NCI-H526 (cell line): ENCODE measurements at regions not wholly inside any gene's neighbourhood (a gene's known extent, or its start where the extent isn't known, plus 50 kb on each side); places are given as distances from the start of the nearest gene placed in this dataset.

Experiments
- DNase-seq, 2 experiments: peaks; one replicate each; lab custom pipeline; 2025; lab: John Stamatoyannopoulos, UW

GRCh38 chr3:118810499-118811035, 224.1 kb downstream of the IGSF11 start:
- no peak for DNase-seq

- DNase-seq: no peak
Measured at GRCh38 chr3:118811236-118811732, 223.4 kb downstream of the IGSF11 start.

GRCh38 chr3:118813472-118813871, 221.2 kb downstream of the IGSF11 start:
- DNase-seq: no peak

GRCh38 chr3:118817748-118818165, 216.9 kb downstream of the IGSF11 start:
- DNase-seq: peak; percentile 32 to 63

- no peak for DNase-seq
Measured at GRCh38 chr3:118818386-118818785, 216.3 kb downstream of the IGSF11 start.

GRCh38 chr3:118823626-118824025, 211.0 kb downstream of the IGSF11 start:
- DNase-seq: no peak

GRCh38 chr3:118827446-118827845, 207.2 kb downstream of the IGSF11 start:
- no peak for DNase-seq

- no peak for DNase-seq
Measured at GRCh38 chr3:118828351-118828750, 206.3 kb downstream of the IGSF11 start.

GRCh38 chr3:118833075-118833474, 201.6 kb downstream of the IGSF11 start:
- DNase-seq: no peak

- no peak for DNase-seq
Measured at GRCh38 chr3:118838871-118839270, 195.8 kb downstream of the IGSF11 start.

GRCh38 chr3:118842147-118842863, 192.3 kb downstream of the IGSF11 start:
- DNase-seq: no peak

- DNase-seq: no peak
Measured at GRCh38 chr3:118846176-118846575, 188.5 kb downstream of the IGSF11 start.
